H9 (cell line): ENCODE measurements at regions not wholly inside any gene's neighbourhood (a gene's known extent, or its start where the extent isn't known, plus 50 kb on each side); places are given as distances from the start of the nearest gene placed in this dataset.
A peak's percentile ranks its signal among the peaks of the same experiment; 100 is the strongest.
"Not testable (repeated sequence)": the region's sequence is repeated elsewhere in the genome, so short reads cannot be mapped to it uniquely, and the experiment has no call there.

Source experiments
- DNase-seq: peaks from one replicate; pipeline ENCODE4 v3.0.0-alpha.2; 2017
- H2AFZ ChIP-seq: one replicate; pipeline ENCODE4 v1.6.1; 2013; ENCODE audit warnings: mild to moderate bottlenecking, low read length, control low read depth, moderate library complexity
- H2AK5ac ChIP-seq: 2 replicates; pipeline ENCODE4 v1.6.1; 2013; ENCODE audit warnings: low read length, control low read depth, mixed read lengths; ENCODE audit not compliant: insufficient read length
- H2BK120ac ChIP-seq: one replicate; pipeline ENCODE4 v1.6.1; 2013; ENCODE audit warnings: low read depth, mild to moderate bottlenecking, low read length, control low read depth, inconsistent platforms; ENCODE audit not compliant: poor library complexity, severe bottlenecking
- H2BK12ac ChIP-seq: 2 replicates; pipeline ENCODE4 v1.6.1; 2013; ENCODE audit warnings: low read length, control low read depth, mixed read lengths, low read depth; ENCODE audit not compliant: insufficient read length
- H2BK15ac ChIP-seq: 2 replicates; pipeline ENCODE4 v1.6.1; 2013; ENCODE audit warnings: low read depth, low read length, control low read depth
- H2BK20ac ChIP-seq: one replicate; pipeline ENCODE4 v1.6.1; 2013; ENCODE audit warnings: low read depth, mild to moderate bottlenecking, low read length, control low read depth, inconsistent platforms; ENCODE audit not compliant: poor library complexity, severe bottlenecking
- H2BK5ac ChIP-seq: 2 replicates; pipeline ENCODE4 v1.6.1; 2013; ENCODE audit warnings: low read length, control low read depth, mixed read lengths; ENCODE audit not compliant: insufficient read length
- H3K14ac ChIP-seq: 2 replicates; pipeline ENCODE4 v1.6.1; 2013; ENCODE audit warnings: low read length, control low read depth; ENCODE audit not compliant: insufficient read depth
- H3K18ac ChIP-seq: 2 replicates; pipeline ENCODE4 v1.6.1; 2013; ENCODE audit warnings: low read depth, mild to moderate bottlenecking, mixed read lengths, low read length, control low read depth; ENCODE audit not compliant: insufficient read length
- H3K23ac ChIP-seq: 2 replicates; pipeline ENCODE4 v1.6.1; 2013; ENCODE audit warnings: low read length, control low read depth, mixed read lengths, low read depth; ENCODE audit not compliant: insufficient read length
- H3K23me2 ChIP-seq: 2 replicates; pipeline ENCODE4 v1.6.1; 2013; ENCODE audit warnings: low read depth, mild to moderate bottlenecking, mixed read lengths, low read length, control low read depth; ENCODE audit not compliant: insufficient read length, poor library complexity, severe bottlenecking
- H3K27ac ChIP-seq: 2 replicates; pipeline ENCODE4 v1.5.1; 2013; ENCODE audit warnings: low read length, control low read depth, mixed read lengths, low read depth; ENCODE audit not compliant: insufficient read length
- H3K27me3 ChIP-seq: 2 replicates; pipeline ENCODE4 v1.6.1; 2013; ENCODE audit warnings: low read length, control low read depth, inconsistent platforms; ENCODE audit not compliant: insufficient read depth
- H3K4ac ChIP-seq: 2 replicates; pipeline ENCODE4 v1.6.1; 2013; ENCODE audit warnings: low read depth, mild to moderate bottlenecking, control low read depth, inconsistent platforms, low read length, moderate library complexity
- H3K4me1 ChIP-seq: 2 replicates; pipeline ENCODE4 v1.6.1; 2013; ENCODE audit warnings: low read length, control low read depth, inconsistent platforms; ENCODE audit not compliant: insufficient read depth
- H3K4me2 ChIP-seq: 2 replicates; pipeline ENCODE4 v1.6.1; 2013; ENCODE audit warnings: low read length, control low read depth, mixed read lengths; ENCODE audit not compliant: insufficient read length, insufficient read depth
- H3K56ac ChIP-seq: 2 replicates; pipeline ENCODE4 v1.6.1; 2013; ENCODE audit warnings: low read depth, mild to moderate bottlenecking, mixed read lengths, low read length, control low read depth; ENCODE audit not compliant: insufficient read length
- H3K79me1 ChIP-seq: 2 replicates; pipeline ENCODE4 v1.6.1; 2013; ENCODE audit warnings: low read depth, mild to moderate bottlenecking, moderate library complexity, low read length, control low read depth, inconsistent platforms; ENCODE audit not compliant: insufficient read depth, poor library complexity, severe bottlenecking
- H3K79me2 ChIP-seq: 2 replicates; pipeline ENCODE4 v1.6.1; 2013; ENCODE audit warnings: low read length, control low read depth, inconsistent platforms; ENCODE audit not compliant: insufficient read depth
- H3K9ac ChIP-seq: 2 replicates; pipeline ENCODE4 v1.6.1; 2013; ENCODE audit warnings: low read length, control low read depth, mixed read lengths; ENCODE audit not compliant: insufficient read length; ENCODE audit errors: extremely low read depth
- H3K9me3 ChIP-seq: one replicate; pipeline ENCODE4 v1.6.1; 2013; ENCODE audit warnings: low read depth, low read length, inconsistent platforms; ENCODE audit not compliant: control insufficient read depth
- H3T11ph ChIP-seq: one replicate; pipeline ENCODE4 v1.6.1; 2013; ENCODE audit warnings: mild to moderate bottlenecking, low read length, control low read depth, inconsistent platforms
- H4K20me1 ChIP-seq: one replicate; pipeline ENCODE4 v1.6.1; 2013; ENCODE audit not compliant: control insufficient read depth, insufficient read length, insufficient read depth
- H4K5ac ChIP-seq: 2 replicates; pipeline ENCODE4 v1.6.1; 2013; ENCODE audit warnings: low read depth, mild to moderate bottlenecking, mixed read lengths, low read length, control low read depth; ENCODE audit not compliant: insufficient read length
- H4K8ac ChIP-seq: replicated peaks from 2 replicates; pipeline ENCODE4 v1.6.1; 2013; ENCODE audit warnings: low read length, control low read depth, mixed read lengths, low read depth; ENCODE audit not compliant: insufficient read length
- H4K91ac ChIP-seq: 2 replicates; pipeline ENCODE4 v1.6.1; 2013; ENCODE audit warnings: low read depth, mild to moderate bottlenecking, moderate library complexity, mixed read lengths, low read length, control low read depth; ENCODE audit not compliant: insufficient read length
- H3K27ac Mint-ChIP-seq, 3 experiments: 2 replicates in 2 of 3; 3 replicates in 1 of 3; pipeline ENCODE4 v1.8.0; 2020 to 2021; ENCODE audit warnings: mixed read lengths in 3 of 3, mild to moderate bottlenecking in 1 of 3, moderate library complexity in 1 of 3
- H3K27me3 Mint-ChIP-seq: 2 replicates; pipeline ENCODE4 v1.8.0; 2021; ENCODE audit warnings: low read depth, mild to moderate bottlenecking, moderate library complexity, mixed read lengths
- H3K36me3 Mint-ChIP-seq, 3 experiments: 2 replicates in 2 of 3; 3 replicates in 1 of 3; pipeline ENCODE4 v1.8.0; 2020 to 2021; ENCODE audit warnings: low read depth in 3 of 3, mixed read lengths in 3 of 3; ENCODE audit not compliant: insufficient read depth in 1 of 3
- H3K4me1 Mint-ChIP-seq, 2 experiments: 2 replicates each; pipeline ENCODE4 v1.8.0; 2020; ENCODE audit warnings: mixed read lengths in 2 of 2
- H3K4me3 Mint-ChIP-seq, 2 experiments: 2 replicates in 1 of 2; 3 replicates in 1 of 2; pipeline ENCODE4 v1.8.0; 2020 to 2021; ENCODE audit warnings: mild to moderate bottlenecking in 2 of 2, mixed read lengths in 2 of 2, moderate library complexity in 1 of 2
- H3K9me3 Mint-ChIP-seq, 2 experiments: 2 replicates in 1 of 2; 3 replicates in 1 of 2; pipeline ENCODE4 v1.8.0; 2020; ENCODE audit warnings: mild to moderate bottlenecking in 2 of 2, mixed read lengths in 2 of 2, moderate library complexity in 1 of 2
- WGBS: extraction: QIAGEN DNeasy Blood & Tissue Kit; methylation state at CpG from one replicate; pipeline ENCODE4 v1.1.7; 2013; ENCODE audit warnings: missing lambda C conversion rate, low lambda C conversion rate, mixed read lengths; ENCODE audit not compliant: insufficient read length; ENCODE audit errors: extremely low coverage; 5-methylcytosine and 5-hydroxymethylcytosine counted together
- TF ChIP-seq, protein P1 (sequence below): fragments of 200-600 bp; sonication (generic); conservative IDR thresholded peaks from 3 replicates; pipeline ENCODE4 v1.8.0; 2021; ENCODE audit warnings: antibody characterized with exemption, mild to moderate bottlenecking

DNA sequence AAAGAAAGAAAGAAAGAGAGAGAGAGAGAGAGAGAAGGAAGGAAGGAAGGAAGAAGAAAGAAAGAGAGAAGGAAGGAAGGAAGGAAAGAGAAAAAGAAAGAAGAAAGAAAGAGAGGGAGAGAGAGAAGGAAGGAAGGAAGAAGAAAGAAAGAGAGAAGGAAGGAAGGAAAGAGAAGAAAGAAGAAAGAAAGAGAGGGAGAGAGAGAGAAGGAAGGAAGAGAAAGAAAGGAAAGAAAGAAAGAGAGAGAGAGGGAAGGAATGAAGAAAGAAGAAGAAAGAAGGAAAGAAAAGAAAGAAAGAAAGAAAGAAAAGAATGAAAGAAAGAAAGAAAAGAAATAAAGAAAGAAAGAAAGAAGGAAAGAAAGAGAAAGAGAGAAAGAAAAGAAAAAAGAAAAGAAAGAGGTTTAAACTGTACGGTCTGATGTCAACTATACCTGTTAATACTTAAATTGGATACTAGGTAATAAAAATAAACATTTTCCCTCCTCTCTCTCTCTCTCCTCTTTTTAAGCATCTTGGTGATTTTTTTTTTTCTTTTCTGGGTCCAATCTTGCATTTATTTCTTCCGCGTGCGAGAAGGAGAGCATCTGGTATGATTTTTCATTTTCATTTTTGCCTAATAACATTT is 93.8 kb downstream of the CRLF2 start:
- H3K56ac ChIP-seq: no peak overlapping the region
- H2BK120ac ChIP-seq: no peak overlapping the region
- H2BK15ac ChIP-seq: no peak overlapping the region
- H4K8ac ChIP-seq: no peak overlapping the region
- no peak overlapping the region for H3T11ph ChIP-seq
- no peak overlapping the region for H2AFZ ChIP-seq
- Mint-ChIP-seq H3K27ac (peak overlapping the region in 2 of 3 experiments; percentile 49 to 82; a peak in 1 of 7 replicates), H3K4me3 (no peak overlapping the region), H3K4me1 (peaks cover 5 to 10% of the 10 kb centered on the region in 2 experiments), H3K9me3 (peaks cover 0 to 9% of the 10 kb centered on the region in 2 experiments; a peak in 1 of 5 replicates), H3K27me3 (no peaks in the 10 kb centered on the region; the same call in 1 of the 2 replicates), H3K36me3 (peaks cover 0 to 4% (median 0%) of the 10 kb centered on the region in 3 experiments; a peak in 1 of 7 replicates)
- no peak overlapping the region for H3K4me2 ChIP-seq
- no peaks in the 10 kb centered on the region for H3K23me2 ChIP-seq
- H3K4ac ChIP-seq: no peak overlapping the region
- no peaks in the 10 kb centered on the region for H3K9me3 ChIP-seq
- no peak overlapping the region for H3K18ac ChIP-seq
- H2AK5ac ChIP-seq: no peak overlapping the region
- H2BK20ac ChIP-seq: no peak overlapping the region
- no peak overlapping the region for H2BK12ac ChIP-seq
- DNase-seq: no peak
- H3K14ac ChIP-seq: no peak overlapping the region
- no peaks in the 10 kb centered on the region for H3K79me2 ChIP-seq
- no peak overlapping the region for H3K27ac ChIP-seq
- H3K9ac ChIP-seq: no peak overlapping the region
- no peak overlapping the region for H2BK5ac ChIP-seq
- no peak overlapping the region for H4K91ac ChIP-seq
- H3K23ac ChIP-seq: no peak overlapping the region
- no peaks in the 10 kb centered on the region for H4K20me1 ChIP-seq
- H4K5ac ChIP-seq: no peak overlapping the region
- TF ChIP-seq, protein P1, sequence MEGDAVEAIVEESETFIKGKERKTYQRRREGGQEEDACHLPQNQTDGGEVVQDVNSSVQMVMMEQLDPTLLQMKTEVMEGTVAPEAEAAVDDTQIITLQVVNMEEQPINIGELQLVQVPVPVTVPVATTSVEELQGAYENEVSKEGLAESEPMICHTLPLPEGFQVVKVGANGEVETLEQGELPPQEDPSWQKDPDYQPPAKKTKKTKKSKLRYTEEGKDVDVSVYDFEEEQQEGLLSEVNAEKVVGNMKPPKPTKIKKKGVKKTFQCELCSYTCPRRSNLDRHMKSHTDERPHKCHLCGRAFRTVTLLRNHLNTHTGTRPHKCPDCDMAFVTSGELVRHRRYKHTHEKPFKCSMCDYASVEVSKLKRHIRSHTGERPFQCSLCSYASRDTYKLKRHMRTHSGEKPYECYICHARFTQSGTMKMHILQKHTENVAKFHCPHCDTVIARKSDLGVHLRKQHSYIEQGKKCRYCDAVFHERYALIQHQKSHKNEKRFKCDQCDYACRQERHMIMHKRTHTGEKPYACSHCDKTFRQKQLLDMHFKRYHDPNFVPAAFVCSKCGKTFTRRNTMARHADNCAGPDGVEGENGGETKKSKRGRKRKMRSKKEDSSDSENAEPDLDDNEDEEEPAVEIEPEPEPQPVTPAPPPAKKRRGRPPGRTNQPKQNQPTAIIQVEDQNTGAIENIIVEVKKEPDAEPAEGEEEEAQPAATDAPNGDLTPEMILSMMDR: no peak
- no peaks in the 10 kb centered on the region for H3K4me1 ChIP-seq
- no peaks in the 10 kb centered on the region for H3K79me1 ChIP-seq
- H3K27me3 ChIP-seq: no peaks in the 10 kb centered on the region
- no CpG with 5 or more reads among the region's 4 CpGs for WGBS

DNA sequence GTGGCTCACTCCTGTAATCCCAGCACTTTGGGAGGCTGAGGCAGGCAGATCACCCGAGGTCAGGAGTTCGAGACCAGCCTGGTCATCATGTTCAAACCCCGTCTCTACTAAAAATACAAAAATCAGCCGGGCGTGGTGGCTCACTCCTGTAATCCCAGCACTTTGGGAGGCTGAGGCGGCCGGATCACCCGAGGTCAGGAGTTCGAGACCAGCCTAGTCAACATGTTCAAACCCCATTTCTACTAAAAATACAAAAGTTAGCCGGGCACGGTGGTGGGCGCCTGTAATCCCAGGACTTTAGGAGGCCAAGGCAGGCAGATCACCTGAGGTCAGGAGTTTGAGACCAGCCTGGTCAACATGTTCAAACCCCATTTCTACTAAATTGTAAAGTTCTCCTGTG is 97.0 kb downstream of the CRLF2 start:
- not testable (repeated sequence) for H2BK5ac ChIP-seq, H4K8ac ChIP-seq, H3K4me1 ChIP-seq, H3K9me3 ChIP-seq, H3K23me2 ChIP-seq, H2BK20ac ChIP-seq, H3K4ac ChIP-seq, H3K9ac ChIP-seq, H3K56ac ChIP-seq, H3T11ph ChIP-seq, H3K27ac ChIP-seq, H3K36me3 Mint-ChIP-seq, H2BK15ac ChIP-seq, H4K91ac ChIP-seq, H3K79me2 ChIP-seq, H3K27me3 ChIP-seq, H3K4me2 ChIP-seq, H4K20me1 ChIP-seq, H3K18ac ChIP-seq, H3K14ac ChIP-seq, H3K23ac ChIP-seq, H4K5ac ChIP-seq, H3K4me3 Mint-ChIP-seq, H2BK120ac ChIP-seq, H3K79me1 ChIP-seq, H2AFZ ChIP-seq, H3K27ac Mint-ChIP-seq, H3K27me3 Mint-ChIP-seq, DNase-seq, H2AK5ac ChIP-seq, H2BK12ac ChIP-seq
- peaks cover 0 to 12% of the 10 kb centered on the region in 2 experiments; a peak in 1 of 5 replicates for H3K9me3 Mint-ChIP-seq
- H3K4me1 Mint-ChIP-seq: peaks cover 30 to 36% of the 10 kb centered on the region in 2 experiments
- WGBS: no CpG with 5 or more reads among the region's 12 CpGs
